NCI-H2227 treated with DMSO at 0.1 percent for 48 hours (cell line): ENCODE measurements at regions not wholly inside any gene's neighbourhood (a gene's known extent, or its start where the extent isn't known, plus 50 kb on each side); places are given as distances from the start of the nearest gene placed in this dataset.
"Not testable (repeated sequence)": the region's sequence is repeated elsewhere in the genome, so short reads cannot be mapped to it uniquely, and the experiment has no call there.

Experiments used
- DNase-seq: peaks from one replicate; lab custom pipeline; 2025; lab: John Stamatoyannopoulos, UW

GRCh38 chr2:9708683-9709538 lies 78.1 kb upstream of the YWHAQ start:
- no peak for DNase-seq

- DNase-seq, result no peak
Observed at GRCh38 chr2:9709539-9710285, 78.9 kb upstream of the YWHAQ start.

GRCh38 chr2:9710311-9710710 lies 79.5 kb upstream of the YWHAQ start:
- DNase-seq, result no peak

- no peak for DNase-seq
Observed at GRCh38 chr2:9712263-9712662, 81.5 kb upstream of the YWHAQ start.

GRCh38 chr2:9714630-9715214 lies 83.9 kb upstream of the YWHAQ start:
- DNase-seq, result no peak

GRCh38 chr2:9715238-9715637 lies 84.4 kb upstream of the YWHAQ start:
- DNase-seq, result no peak

GRCh38 chr2:9717886-9718451 lies 87.2 kb upstream of the YWHAQ start:
- no peak for DNase-seq

- DNase-seq, result peak; percentile 54
Observed at GRCh38 chr2:9720352-9721093, 89.7 kb upstream of the YWHAQ start.

GRCh38 chr2:9721344-9721743 lies 90.5 kb upstream of the YWHAQ start:
- DNase-seq, result no peak

GRCh38 chr2:9722451-9722850 lies 91.7 kb upstream of the YWHAQ start:
- DNase-seq, result no peak

GRCh38 chr2:9724565-9724964 lies 93.8 kb upstream of the YWHAQ start:
- DNase-seq, result no peak

- no peak for DNase-seq
Observed at GRCh38 chr2:9725106-9725505, 94.3 kb upstream of the YWHAQ start.

- DNase-seq, result not testable (repeated sequence)
Observed at GRCh38 chr2:9726016-9726415, 95.2 kb upstream of the YWHAQ start.

GRCh38 chr2:9730523-9730922 lies 99.7 kb upstream of the YWHAQ start:
- not testable (repeated sequence) for DNase-seq

GRCh38 chr2:9732824-9733223 lies 102.0 kb upstream of the YWHAQ start:
- no peak for DNase-seq

- no peak for DNase-seq
Observed at GRCh38 chr2:9734308-9734707, 103.5 kb upstream of the YWHAQ start.

GRCh38 chr2:9735335-9735734 lies 104.5 kb upstream of the YWHAQ start:
- no peak for DNase-seq

- no peak for DNase-seq
Observed at GRCh38 chr2:9736021-9736420, 105.2 kb upstream of the YWHAQ start.

GRCh38 chr2:9737053-9737875 lies 106.0 kb upstream of the TAF1B start:
- DNase-seq, result no peak

- no peak for DNase-seq
Observed at GRCh38 chr2:9738062-9738461, 105.2 kb upstream of the TAF1B start.
